ENCODE measurements at regions not wholly inside any gene's neighbourhood (a gene's known extent, or its start where the extent isn't known, plus 50 kb on each side); places are given as distances from the start of the nearest gene placed in this dataset.

DNA sequence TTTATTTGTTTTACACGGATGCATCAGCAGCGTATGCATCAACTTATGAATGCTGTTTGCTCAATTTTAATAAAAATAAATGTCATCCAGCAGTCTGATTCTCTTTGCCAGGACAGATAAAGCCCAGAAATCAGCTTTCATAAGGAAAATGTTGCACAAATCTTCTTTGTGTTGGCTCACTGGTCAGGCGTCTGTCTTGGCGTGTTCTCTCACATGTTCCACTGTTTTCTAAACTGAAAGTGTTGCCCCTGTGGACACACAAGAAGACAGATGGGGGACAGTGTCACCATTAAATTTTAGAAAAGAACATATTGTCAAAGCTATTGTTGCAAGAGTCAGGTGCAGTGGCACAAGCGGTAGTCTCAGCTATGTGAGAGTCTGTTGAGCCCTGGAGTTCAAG lies 316.2 kb downstream of the CENPC start:
- DNase-seq (ENCODE audit: low read depth): no peak

GRCh38 chr4:67220861-67221260 lies 324.4 kb downstream of the CENPC start:
- no peak for DNase-seq (ENCODE audit: low read depth)

DNA sequence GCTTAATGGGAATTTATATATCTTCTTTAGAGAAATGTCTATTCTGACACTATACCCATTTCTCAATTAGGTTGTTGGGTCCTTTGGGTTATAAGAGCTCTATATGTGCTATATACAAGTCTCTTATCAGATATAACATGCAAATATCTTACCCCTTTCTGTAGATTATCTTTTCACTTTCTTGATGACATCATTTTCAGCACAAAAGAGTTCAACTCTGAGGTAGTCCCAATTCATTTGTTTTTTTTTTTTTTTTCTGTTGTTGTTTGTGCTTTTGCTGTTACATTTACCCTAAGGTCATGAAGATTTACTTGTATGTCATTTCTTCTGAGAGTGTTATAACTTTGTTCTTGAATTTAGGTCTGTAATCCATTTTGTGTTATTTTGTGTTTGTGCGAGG lies 326.4 kb downstream of the CENPC start:
- DNase-seq (ENCODE audit: low read depth): no peak

DNA sequence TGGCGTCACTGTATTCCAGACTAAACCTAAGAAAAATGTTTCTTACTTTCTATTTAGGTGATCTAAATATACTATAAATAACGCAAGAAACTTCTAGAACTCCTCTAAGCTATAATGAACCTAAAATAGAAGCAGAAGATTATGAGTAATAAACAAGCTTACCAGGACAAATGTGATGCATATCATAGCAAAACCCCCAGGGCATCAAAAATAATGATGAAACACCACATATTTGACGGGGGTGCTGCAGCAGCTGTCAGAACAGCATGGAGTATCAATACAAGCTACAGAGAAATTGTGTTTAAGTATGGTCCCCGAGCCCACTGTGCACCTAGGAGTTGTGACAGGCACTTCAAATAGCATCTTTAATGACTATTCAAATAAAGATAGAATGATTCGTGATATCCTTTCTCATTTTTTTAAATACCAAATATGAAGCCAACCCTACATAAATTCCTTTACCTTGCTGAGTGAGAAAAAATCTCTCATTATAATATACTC lies 337.3 kb downstream of the CENPC start:
- DNase-seq (ENCODE audit: low read depth): no peak

DNA sequence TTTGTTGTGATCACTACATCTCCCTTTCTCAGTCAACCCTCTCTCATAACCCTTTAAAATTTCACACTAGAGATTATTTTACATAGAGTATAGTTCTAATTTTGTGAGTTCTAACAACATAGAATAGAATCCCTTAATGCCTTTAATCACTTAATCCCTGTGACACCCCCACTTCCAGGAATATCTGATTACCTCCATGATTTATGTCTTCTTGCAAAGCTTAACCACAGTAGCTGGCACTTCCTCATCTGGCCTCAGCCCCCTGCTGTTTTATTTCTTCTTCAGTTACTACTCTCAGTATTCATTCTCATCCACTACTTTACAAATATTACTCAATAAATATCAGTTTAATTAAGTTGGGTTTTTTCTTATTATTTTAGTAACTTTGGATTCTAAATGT lies 340.9 kb downstream of the CENPC start:
- no peak for DNase-seq (ENCODE audit: low read depth)

GRCh38 chr4:67201334-67201733 lies 344.0 kb downstream of the CENPC start:
- DNase-seq (ENCODE audit: low read depth): no peak

- DNase-seq (ENCODE audit: low read depth): no peak
These were observed 346.6 kb downstream of the CENPC start for GRCh38 chr4:67198727-67199126.

DNA sequence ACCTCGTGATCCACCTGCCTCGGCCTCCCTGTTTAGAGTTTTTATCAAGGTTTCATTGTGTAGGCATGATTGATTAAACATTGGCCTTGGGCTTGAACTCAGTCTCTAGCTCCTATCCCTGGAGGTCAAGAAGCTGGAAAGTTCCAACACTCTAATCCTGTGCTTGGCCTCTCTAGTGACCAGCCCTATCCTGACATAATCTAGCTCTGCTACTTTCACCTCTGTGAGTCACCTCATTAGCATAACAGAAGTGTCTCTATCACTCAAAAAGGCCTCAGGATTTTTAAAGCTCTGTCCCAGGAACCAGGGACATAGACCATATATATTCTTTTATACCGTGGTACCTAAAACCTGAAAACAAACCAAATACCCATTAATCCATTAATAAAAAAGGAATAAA lies 377.5 kb downstream of the CENPC start:
- no peak for DNase-seq (ENCODE audit: low read depth)

GRCh38 chr4:67162690-67163089 lies 382.6 kb downstream of the CENPC start:
- DNase-seq (ENCODE audit: low read depth): no peak

- no peak for DNase-seq (ENCODE audit: low read depth)
These were observed 384.0 kb downstream of the CENPC start for GRCh38 chr4:67161311-67161710.

- no peak for DNase-seq (ENCODE audit: low read depth)
These were observed 384.9 kb downstream of the CENPC start for GRCh38 chr4:67160394-67160793.

DNA sequence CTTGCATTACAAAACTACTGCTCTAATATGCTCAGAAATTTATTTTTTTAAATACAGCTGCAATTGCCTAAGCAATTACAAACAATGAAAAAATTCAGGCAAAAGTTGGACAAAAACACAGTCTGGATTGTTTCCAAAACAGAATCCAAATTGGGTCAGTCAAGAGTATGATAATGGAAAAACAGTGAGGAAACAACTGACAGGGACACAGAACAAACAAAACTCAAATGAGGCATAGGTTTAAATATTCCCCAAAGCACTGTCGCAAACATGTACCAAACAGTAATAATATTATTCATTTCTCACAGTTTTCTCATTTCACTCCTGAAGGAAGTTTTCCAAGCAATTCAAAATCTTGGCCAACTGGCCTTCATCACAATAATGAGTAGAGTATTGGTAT lies 386.6 kb downstream of the CENPC start:
- DNase-seq (ENCODE audit: low read depth): no peak

DNA sequence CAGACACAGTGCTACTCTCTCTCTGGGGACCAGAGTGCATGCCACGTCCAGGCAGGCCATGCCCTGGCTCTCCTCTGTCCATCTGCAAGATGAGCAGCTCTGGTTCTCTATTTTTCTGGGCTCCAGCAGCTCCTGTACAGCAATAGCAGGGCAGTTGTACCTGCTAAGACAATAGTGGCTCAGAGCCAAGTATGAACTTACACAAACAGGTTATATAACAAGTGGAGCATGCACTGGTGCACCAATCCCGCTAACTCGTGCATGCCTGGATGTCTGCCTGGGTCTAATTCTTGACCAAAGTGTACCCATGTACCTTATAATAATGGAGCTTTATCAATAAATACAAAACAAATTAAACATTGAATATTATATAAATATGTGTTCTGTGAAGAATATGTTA lies 392.3 kb downstream of the CENPC start:
- DNase-seq (ENCODE audit: low read depth): no peak

DNA sequence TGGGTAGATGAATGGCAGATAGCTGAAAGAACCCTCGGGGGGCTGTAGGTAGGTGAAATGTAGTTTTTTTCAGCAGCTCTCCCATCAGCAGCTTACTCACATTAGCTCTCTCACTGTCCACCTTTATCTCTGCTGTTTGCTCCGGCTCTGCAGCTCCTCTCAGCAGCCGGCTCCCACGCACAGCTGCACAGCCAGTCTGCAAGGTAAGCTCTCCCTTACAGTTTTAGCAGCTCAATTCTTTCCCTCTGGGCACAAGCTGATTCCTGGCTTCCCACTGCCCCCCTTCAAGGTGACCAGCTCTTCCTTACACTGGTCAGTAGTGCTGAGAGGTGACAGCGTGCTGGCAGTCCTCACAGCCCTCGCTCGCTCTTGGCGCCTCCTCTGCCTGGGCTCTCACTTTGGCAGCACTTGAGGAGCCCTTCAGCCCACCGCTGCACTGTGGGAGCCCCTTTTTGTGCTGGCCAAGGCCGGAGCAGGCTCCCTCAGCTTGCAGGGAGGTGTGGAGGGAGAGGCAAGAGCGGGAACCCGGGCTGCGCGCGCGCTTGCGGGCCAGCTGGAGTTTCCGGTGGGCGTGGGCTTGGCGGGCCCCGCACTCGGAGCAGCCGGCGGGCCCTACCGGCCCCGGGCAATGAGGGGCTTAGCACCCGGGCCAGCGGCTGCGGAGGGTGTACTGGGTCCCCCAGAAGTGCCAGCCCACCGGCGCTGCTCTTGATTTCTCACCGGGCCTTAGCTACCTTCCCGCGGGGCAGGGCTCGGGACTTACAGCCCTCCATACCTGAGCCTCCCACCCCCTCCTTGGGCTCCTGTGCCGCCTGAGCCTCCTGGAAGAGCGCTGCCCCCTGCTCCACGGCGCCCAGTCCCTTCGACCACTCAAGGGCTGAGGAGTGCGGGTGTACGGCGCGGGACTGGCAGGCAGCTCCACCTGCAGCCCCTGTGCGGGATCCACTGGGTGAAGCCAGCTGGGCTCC lies 393.6 kb downstream of the CENPC start:
- no peak for DNase-seq (ENCODE audit: low read depth)

DNA sequence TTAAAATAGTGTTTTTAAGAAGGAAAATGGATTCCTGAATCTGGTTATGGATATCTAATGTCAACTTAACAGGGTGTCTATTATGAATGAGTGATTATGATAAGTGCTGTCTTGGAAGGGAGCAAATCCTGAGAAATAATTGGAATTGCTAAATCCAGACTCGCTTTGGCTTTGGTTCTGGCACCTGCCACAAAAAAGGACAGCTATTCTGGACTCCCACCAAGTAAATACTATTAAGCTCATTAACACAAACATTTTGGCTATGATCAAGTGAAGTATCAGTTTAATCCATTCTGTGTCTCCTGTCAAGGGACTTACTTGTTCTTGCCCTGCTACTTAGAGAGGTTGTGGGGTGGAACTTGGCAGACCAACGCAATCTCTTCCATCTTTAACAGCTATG lies 403.7 kb downstream of the CENPC start:
- DNase-seq (ENCODE audit: low read depth): no peak

- no peak for DNase-seq (ENCODE audit: low read depth)
These were observed 410.7 kb downstream of the CENPC start for GRCh38 chr4:67134616-67135015.

DNA sequence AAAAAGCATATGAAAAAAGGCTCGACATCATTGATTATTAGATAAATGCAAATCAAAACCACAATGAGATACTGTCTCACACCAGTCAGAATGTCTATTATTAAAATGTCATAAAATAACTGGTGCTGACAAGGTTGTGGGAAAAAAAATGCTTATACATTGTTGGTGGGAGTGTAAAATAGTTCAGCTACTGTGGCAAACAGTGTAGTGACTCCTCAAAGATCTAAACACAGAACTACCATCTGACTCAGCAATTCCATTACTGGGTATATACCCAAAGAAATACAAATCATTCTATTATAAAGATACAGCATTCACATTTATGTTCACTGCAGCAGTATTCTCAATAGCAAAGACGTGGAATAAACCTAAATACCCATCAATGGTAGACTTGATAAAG lies 412.1 kb downstream of the CENPC start:
- no peak for DNase-seq (ENCODE audit: low read depth)

- no peak for DNase-seq (ENCODE audit: low read depth)
These were observed 414.1 kb downstream of the CENPC start for GRCh38 chr4:67131224-67131623.

GRCh38 chr4:67130411-67130810 lies 414.9 kb downstream of the CENPC start:
- DNase-seq (ENCODE audit: low read depth): no peak

DNA sequence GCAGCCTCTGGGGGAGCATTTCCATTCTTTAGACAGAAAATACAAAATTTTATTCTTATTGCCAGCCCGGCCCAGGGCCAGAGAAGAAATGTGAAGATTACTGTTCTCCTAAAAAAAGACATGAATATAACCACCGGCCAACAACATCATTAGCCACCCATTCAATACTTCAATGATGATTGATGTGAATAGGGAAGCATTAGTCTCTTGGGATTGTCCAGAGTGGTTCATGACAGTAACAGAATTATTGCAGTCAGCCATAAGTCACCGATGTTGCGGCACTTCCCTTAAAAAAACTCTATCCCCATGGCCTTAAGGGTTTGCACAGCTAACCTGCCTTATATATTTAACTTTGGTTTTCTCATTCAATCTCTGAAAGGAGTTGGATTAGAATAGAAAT lies 418.7 kb downstream of the CENPC start:
- no peak for DNase-seq (ENCODE audit: low read depth)

DNA sequence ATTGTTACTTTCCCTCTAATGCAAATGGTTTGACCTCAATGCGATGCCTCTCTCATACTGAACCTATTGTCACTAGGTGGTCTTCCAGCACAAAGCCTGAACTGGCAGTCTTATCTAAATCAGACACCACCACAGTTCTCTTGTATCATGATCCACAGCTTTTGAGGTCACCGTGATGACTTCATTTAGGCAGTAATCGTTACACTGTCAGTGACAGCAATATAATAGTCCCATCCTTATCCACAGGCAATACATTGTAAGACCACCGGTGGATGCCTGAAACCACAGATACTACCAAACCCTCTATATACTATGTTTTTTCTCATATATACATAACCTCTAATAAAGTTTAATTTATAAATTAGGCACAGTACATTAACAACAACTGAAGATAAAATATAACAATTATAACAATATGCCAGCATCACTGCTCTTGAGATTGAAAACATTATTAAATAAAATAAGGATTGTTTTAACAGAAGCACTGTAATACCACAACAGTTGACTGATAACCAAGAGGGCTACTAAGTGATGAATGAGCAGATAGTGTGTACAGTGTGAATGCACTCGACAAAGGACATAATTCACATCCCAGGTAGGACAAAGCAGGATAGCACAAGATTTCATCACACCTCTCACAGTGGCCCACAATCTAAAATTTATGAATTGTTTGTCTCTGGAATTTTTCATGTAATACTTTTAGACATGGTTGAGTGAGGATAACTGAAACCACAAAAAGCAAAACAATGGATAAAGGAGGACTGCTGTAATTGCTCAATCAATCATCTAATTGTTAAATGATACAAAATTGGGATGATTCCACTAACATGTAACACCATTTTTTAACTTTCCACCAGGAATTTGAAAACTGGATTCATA lies 419.4 kb downstream of the CENPC start:
- DNase-seq (ENCODE audit: low read depth): no peak

GRCh38 chr4:67124716-67125115 lies 420.6 kb downstream of the CENPC start:
- DNase-seq (ENCODE audit: low read depth): no peak

GRCh38 chr4:67122029-67122428 lies 423.3 kb downstream of the CENPC start:
- no peak for DNase-seq (ENCODE audit: low read depth)
